SK-N-MC (cell line): ENCODE measurements at regions not wholly inside any gene's neighbourhood (a gene's known extent, or its start where the extent isn't known, plus 50 kb on each side); places are given as distances from the start of the nearest gene placed in this dataset.

Experiments used
- EZH2 ChIP-seq: fragments of 200-600 bp; sonication (generic); IDR thresholded peaks from one replicate; pipeline ENCODE4 v1.6.1; 2017; ENCODE audit warnings: antibody characterized with exemption
- FOXP2 ChIP-seq: optimal IDR thresholded peaks from 2 replicates; pipeline ENCODE3; 2011; ENCODE audit warnings: mild to moderate bottlenecking, moderate library complexity; ENCODE audit not compliant: insufficient read depth; ENCODE audit errors: extremely low read length, control extremely low read depth

- TF ChIP-seq EZH2 (no peak), FOXP2 (no peak)
These were observed 531.6 kb downstream of the CAAP1 start for GRCh38 chr9:26361010-26361409.
